ENCODE measurements at regions not wholly inside any gene's neighbourhood (a gene's known extent, or its start where the extent isn't known, plus 50 kb on each side); places are given as distances from the start of the nearest gene placed in this dataset.
"Not testable (repeated sequence)": the region's sequence is repeated elsewhere in the genome, so short reads cannot be mapped to it uniquely, and the experiment has no call there.

DNA sequence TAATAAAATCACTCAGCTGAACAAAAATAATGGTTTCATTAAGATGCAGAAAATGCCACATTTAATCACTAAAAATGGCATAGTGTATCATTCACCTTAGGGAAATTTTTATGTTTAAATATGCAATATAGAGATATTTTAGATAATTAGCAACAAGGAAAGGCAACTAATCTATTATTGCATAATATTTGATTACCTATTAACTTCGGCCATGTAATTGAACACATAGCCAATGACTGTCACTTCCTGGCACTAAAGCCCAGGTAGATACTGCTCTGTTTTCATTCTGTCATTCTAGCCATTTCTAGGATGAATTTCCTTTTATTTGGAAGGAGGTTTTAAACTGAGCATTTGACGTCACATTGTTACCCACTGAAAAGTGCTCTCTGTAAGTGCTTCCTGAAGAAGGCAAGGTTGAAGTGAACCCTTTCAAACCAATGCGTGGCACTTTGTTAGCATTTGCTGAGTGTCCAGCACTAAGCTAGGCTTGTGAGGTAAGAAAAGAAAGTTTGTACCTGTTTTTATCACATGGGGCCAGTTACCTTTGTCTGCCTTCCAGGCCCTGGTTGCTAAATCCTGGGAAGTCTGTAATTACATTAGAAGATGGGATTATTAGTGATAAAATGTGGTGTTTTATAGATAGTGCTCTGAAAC, 67.8 kb upstream of the LSM6 start:
- H3K9ac ChIP-seq (ENCODE audit: low read depth in 2 of 2, low read length in 2 of 2): no peak overlapping the region
- H3K4me1 ChIP-seq: no peaks in the 10 kb centered on the region
- no peak overlapping the region for H3K4me3 ChIP-seq
- H3K27me3 ChIP-seq: no peaks in the 10 kb centered on the region
- no peaks in the 10 kb centered on the region for H3K36me3 ChIP-seq
- DNase-seq: no peak
- H3K9me3 ChIP-seq: no peaks in the 10 kb centered on the region
- H3K27ac ChIP-seq: no peak overlapping the region
- intact Hi-C loops (cut with DNase I): no loop called here
- TF ChIP-seq, protein P1, sequence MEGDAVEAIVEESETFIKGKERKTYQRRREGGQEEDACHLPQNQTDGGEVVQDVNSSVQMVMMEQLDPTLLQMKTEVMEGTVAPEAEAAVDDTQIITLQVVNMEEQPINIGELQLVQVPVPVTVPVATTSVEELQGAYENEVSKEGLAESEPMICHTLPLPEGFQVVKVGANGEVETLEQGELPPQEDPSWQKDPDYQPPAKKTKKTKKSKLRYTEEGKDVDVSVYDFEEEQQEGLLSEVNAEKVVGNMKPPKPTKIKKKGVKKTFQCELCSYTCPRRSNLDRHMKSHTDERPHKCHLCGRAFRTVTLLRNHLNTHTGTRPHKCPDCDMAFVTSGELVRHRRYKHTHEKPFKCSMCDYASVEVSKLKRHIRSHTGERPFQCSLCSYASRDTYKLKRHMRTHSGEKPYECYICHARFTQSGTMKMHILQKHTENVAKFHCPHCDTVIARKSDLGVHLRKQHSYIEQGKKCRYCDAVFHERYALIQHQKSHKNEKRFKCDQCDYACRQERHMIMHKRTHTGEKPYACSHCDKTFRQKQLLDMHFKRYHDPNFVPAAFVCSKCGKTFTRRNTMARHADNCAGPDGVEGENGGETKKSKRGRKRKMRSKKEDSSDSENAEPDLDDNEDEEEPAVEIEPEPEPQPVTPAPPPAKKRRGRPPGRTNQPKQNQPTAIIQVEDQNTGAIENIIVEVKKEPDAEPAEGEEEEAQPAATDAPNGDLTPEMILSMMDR (IDR thresholded peaks at IDR 0.05): no peak

DNA sequence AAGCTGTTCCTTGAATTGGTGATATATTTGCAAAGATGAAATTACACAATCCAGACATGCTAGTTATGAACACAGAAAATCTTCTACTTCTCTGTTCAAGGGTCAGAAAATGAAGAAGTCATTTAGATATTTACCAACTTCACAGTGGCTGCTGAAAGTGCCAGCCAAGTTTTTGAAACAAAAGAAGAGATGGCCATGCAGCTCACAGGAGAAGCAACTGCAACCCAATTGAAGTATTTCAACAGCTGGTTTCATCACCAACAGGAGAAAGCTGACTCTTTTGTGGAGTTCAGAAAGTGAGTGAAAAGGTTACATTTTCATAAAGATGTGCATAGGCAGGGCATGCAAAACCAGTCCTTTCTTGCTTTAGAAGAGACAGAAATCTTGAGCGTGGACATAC, 70.1 kb upstream of the LSM6 start:
- intact Hi-C loops (cut with DNase I): no loop called here
- no peak for DNase-seq
- Histone ChIP-seq H3K9ac (ENCODE audit: low read depth in 2 of 2, low read length in 2 of 2) (no peak overlapping the region), H3K36me3 (no peaks in the 10 kb centered on the region), H3K27ac (no peak overlapping the region), H3K9me3 (no peaks in the 10 kb centered on the region), H3K4me3 (no peak overlapping the region), H3K27me3 (no peaks in the 10 kb centered on the region), H3K4me1 (no peaks in the 10 kb centered on the region)
- TF ChIP-seq, protein P1 (IDR thresholded peaks at IDR 0.05): no peak

DNA sequence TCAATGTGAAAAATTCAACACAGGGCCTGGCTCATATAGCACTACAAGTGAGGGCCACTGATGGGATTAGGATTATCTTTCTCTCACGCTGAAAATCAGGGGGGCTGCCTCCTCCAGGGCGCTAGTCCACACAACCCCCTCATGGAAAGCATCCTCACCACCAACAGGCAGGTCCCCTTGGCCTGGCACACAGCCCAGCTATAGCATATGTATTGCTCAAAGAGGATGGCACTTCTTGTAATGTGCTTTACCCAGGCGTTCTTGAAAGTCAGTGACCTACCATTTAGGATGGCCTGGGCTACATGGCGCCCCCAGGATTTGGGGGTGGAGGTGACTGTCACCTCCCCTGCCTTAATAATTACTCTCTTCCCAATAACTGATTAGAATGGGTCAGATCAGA, 71.0 kb upstream of the LSM6 start:
- intact Hi-C loops (cut with DNase I): no loop called here
- TF ChIP-seq, protein P1 (IDR thresholded peaks at IDR 0.05): no peak
- no peaks in the 10 kb centered on the region for H3K4me1 ChIP-seq
- no peaks in the 10 kb centered on the region for H3K36me3 ChIP-seq
- no peaks in the 10 kb centered on the region for H3K9me3 ChIP-seq
- no peak overlapping the region for H3K9ac ChIP-seq (ENCODE audit: low read depth in 2 of 2, low read length in 2 of 2)
- H3K4me3 ChIP-seq: no peak overlapping the region
- DNase-seq: no peak
- no peak overlapping the region for H3K27ac ChIP-seq
- no peaks in the 10 kb centered on the region for H3K27me3 ChIP-seq

DNA sequence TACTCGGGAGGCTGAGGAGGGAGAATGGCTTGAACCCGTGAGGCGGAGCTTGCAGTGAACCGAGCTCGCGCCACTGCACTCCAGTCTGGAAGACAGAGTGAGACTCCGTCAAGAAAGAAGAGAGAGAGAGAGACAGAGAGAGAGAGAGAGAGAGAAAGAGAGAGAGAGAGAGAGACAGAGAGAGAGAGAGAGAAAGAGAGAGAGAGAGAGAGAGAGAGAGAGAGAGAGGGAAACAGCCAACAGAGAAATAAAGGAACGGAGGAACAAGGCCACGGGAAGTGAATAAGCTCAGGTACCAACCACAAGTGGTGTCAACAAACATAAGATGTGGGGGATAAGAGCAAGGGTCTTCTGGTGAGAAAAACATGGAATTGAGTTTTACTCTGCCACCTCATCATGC, 71.5 kb upstream of the LSM6 start:
- H3K36me3 ChIP-seq; H3K9ac ChIP-seq (ENCODE audit: low read depth in 2 of 2, low read length in 2 of 2); DNase-seq; H3K9me3 ChIP-seq; intact Hi-C loops (cut with DNase I); H3K4me3 ChIP-seq; H3K27me3 ChIP-seq; H3K27ac ChIP-seq; H3K4me1 ChIP-seq: not testable (repeated sequence)

DNA sequence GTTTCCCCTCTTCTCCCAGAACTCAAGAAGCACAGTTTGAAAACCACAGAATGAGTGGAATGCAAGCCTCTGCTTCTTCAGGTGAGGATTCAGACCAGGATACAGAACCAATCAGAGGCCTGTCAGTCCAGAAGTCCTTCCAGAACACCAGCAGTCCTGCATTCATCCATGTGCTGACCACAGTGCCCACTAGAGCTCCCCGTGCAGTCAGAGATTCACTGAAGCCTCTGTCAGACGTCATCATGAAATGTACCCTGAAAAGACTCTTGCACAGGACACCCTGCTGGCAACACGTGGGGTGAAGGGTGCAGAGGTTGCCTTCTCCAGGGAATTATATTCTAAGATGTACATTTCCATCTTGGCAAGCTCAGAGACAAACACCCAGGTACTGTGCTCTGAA, 75.9 kb upstream of the LSM6 start:
- H3K9me3 ChIP-seq: no peaks in the 10 kb centered on the region
- no peak overlapping the region for H3K27ac ChIP-seq
- no peak for DNase-seq
- no peaks in the 10 kb centered on the region for H3K4me1 ChIP-seq
- intact Hi-C loops (cut with DNase I): no loop called here
- H3K27me3 ChIP-seq: no peaks in the 10 kb centered on the region
- no peak overlapping the region for H3K4me3 ChIP-seq
- no peaks in the 10 kb centered on the region for H3K36me3 ChIP-seq
- H3K9ac ChIP-seq (ENCODE audit: low read depth in 2 of 2, low read length in 2 of 2): no peak overlapping the region
- TF ChIP-seq, protein P1 (IDR thresholded peaks at IDR 0.05): no peak

DNA sequence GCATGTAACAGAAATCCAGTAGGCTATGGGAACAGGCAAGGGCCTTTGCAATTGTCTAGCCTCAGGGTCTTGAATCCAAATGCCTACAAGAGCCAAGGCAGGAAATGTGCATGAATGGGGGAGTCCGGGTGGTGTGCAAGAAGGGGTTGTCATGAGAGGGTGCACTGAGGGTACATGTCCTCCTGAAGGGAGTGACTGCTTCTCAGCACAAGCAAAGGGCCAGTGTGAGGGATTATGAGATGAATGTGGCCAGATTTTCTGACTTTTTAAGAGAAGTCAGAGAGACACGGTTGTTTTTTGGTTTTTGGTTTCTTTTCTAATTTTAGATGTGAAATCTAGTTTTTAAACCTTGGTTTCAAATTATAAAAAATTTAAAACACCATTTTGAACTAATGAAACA, 76.5 kb upstream of the LSM6 start:
- Histone ChIP-seq H3K27me3 (no peaks in the 10 kb centered on the region), H3K27ac (no peak overlapping the region), H3K9me3 (no peaks in the 10 kb centered on the region), H3K4me3 (no peak overlapping the region), H3K9ac (ENCODE audit: low read depth in 2 of 2, low read length in 2 of 2) (no peak overlapping the region), H3K4me1 (no peaks in the 10 kb centered on the region), H3K36me3 (no peaks in the 10 kb centered on the region)
- TF ChIP-seq, protein P1 (IDR thresholded peaks at IDR 0.05): no peak
- no peak for DNase-seq
- intact Hi-C loops (cut with DNase I): no loop called here
